ENCODE measurements at regions not wholly inside any gene's neighbourhood (a gene's known extent, or its start where the extent isn't known, plus 50 kb on each side); places are given as distances from the start of the nearest gene placed in this dataset.
"Not testable (repeated sequence)": the region's sequence is repeated elsewhere in the genome, so short reads cannot be mapped to it uniquely, and the experiment has no call there.

DNA sequence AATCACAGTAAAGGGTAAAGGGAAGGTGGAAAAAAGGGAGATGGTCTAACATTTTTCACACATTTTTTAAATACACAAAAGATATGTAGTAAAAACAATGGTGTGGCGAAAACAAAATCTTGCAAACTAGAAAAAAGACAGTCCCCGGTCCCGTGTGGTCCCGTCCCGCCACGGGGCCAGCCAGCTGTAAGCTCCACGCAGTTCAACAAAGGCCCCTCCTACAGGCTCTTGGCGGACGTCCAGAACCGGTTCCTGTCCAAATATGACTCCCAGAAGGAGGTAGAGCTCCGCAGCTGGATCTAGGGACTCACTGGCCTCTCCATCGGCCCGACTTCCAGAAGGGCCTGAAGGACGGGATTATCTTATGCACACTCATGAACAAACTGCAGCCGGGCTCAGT, 216.9 kb downstream of the POTED start:
- not testable (repeated sequence) for H3K4me1 Mint-ChIP-seq (ENCODE audit: low read depth); H3K27me3 Mint-ChIP-seq; H3K4me3 Mint-ChIP-seq; H3K36me3 Mint-ChIP-seq (ENCODE audit: low read depth); H3K9me3 Mint-ChIP-seq; H3K27ac Mint-ChIP-seq

DNA sequence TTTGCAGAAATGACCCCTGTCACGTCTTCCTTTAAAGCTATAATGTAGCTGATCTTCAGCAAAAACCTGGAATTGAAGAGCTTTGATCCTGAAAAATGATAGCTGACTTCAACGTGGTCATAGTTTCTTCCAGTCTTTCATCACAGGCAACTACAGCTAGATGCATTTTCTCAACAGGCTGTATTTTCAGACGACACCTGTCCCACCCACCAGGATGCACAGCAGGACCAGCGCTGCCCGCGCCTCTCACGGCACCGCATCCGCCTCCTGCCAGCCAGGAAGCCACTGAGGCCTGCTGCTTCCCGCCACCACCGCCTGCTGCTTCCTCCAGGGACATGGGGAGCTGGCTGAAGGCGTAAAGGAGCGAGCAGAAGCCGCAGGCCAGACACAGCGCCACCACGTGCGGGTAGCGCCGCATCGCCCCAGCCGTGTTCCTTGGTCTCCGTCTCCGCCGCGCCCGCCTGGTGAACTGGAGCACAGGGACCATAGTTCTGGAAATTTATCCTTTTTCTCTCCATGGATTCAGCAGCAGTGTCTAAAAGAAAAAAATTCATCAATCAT, 215.7 kb downstream of the POTED start:
- not testable (repeated sequence) for H3K4me3 Mint-ChIP-seq; H3K9me3 Mint-ChIP-seq; H3K36me3 Mint-ChIP-seq (ENCODE audit: low read depth); H3K4me1 Mint-ChIP-seq (ENCODE audit: low read depth); H3K27ac Mint-ChIP-seq; H3K27me3 Mint-ChIP-seq

- not testable (repeated sequence) for H3K4me1 Mint-ChIP-seq (ENCODE audit: low read depth); H3K9me3 Mint-ChIP-seq; H3K36me3 Mint-ChIP-seq (ENCODE audit: low read depth); H3K27me3 Mint-ChIP-seq; H3K27ac Mint-ChIP-seq; H3K4me3 Mint-ChIP-seq
Measured at GRCh38 chr21:13820286-13820685, 210.7 kb downstream of the POTED start.

DNA sequence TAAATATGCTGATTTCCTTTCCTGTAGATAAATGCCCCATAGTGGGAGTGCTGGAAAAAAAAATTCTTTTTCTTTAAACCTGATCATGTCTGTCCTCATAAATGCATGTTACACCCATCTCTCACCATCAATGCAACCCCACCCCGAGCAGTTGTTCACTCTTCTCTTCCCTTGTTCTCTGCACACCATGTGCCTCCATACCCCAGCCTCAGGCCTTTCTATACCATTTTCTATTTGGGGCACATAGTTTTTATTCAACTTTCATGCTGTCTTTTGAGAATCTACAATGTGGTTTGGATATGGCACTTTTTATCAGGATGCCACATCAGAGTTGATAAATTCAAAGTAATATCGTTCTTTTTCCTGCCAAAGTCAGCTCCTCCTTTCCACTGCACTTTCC, 202.6 kb downstream of the POTED start:
- not testable (repeated sequence) for H3K9me3 Mint-ChIP-seq; H3K36me3 Mint-ChIP-seq (ENCODE audit: low read depth); H3K27ac Mint-ChIP-seq; H3K4me3 Mint-ChIP-seq; H3K27me3 Mint-ChIP-seq; H3K4me1 Mint-ChIP-seq (ENCODE audit: low read depth)

DNA sequence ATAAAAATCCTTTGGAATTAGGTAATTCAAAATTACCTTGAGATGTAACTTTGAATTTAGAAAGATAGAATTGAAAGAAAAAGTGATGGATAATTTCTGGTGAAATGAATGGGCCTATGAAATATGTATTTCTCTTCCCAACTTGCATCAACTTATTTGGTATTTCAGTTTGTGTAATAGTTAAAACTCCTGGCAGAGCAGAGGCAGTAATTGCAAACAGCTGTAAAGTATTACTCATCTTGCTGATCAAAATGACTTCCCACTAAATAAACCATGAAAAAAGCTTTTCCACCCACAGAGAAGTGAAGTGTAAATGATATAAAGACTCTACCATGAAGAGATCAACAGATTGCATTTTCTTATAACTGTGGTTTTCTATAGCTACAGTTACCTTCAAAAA, 201.0 kb downstream of the POTED start:
- H3K4me1 Mint-ChIP-seq (ENCODE audit: low read depth); H3K4me3 Mint-ChIP-seq; H3K36me3 Mint-ChIP-seq (ENCODE audit: low read depth); H3K9me3 Mint-ChIP-seq; H3K27ac Mint-ChIP-seq; H3K27me3 Mint-ChIP-seq: not testable (repeated sequence)

- H3K4me1 Mint-ChIP-seq (ENCODE audit: low read depth); H3K36me3 Mint-ChIP-seq (ENCODE audit: low read depth); H3K27ac Mint-ChIP-seq; H3K27me3 Mint-ChIP-seq; H3K9me3 Mint-ChIP-seq; H3K4me3 Mint-ChIP-seq: not testable (repeated sequence)
Measured at GRCh38 chr21:13806444-13806843, 196.9 kb downstream of the POTED start.

GRCh38 chr21:13802757-13803156, 193.2 kb downstream of the POTED start:
- H3K36me3 Mint-ChIP-seq (ENCODE audit: low read depth); H3K4me1 Mint-ChIP-seq (ENCODE audit: low read depth); H3K9me3 Mint-ChIP-seq; H3K4me3 Mint-ChIP-seq; H3K27ac Mint-ChIP-seq; H3K27me3 Mint-ChIP-seq: not testable (repeated sequence)

Data from stimulated activated naive CD8-positive, alpha-beta T cell treated with anti-CD3 and anti-CD28 coated beads, Interleukin-15, Interleukin-2, amounts not matched to agents 100 ng/mL and 50 ng/mL, for 24 hours (primary cell).